GM21447 (cell line): ENCODE measurements at regions not wholly inside any gene's neighbourhood (a gene's known extent, or its start where the extent isn't known, plus 50 kb on each side); places are given as distances from the start of the nearest gene placed in this dataset.

Experiments used
- ATAC-seq: cut with Tn5 transposase; IDR thresholded peaks from one replicate; pipeline ENCODE4 v1.9.1; 2021; ENCODE audit not compliant: unreplicated experiment

DNA sequence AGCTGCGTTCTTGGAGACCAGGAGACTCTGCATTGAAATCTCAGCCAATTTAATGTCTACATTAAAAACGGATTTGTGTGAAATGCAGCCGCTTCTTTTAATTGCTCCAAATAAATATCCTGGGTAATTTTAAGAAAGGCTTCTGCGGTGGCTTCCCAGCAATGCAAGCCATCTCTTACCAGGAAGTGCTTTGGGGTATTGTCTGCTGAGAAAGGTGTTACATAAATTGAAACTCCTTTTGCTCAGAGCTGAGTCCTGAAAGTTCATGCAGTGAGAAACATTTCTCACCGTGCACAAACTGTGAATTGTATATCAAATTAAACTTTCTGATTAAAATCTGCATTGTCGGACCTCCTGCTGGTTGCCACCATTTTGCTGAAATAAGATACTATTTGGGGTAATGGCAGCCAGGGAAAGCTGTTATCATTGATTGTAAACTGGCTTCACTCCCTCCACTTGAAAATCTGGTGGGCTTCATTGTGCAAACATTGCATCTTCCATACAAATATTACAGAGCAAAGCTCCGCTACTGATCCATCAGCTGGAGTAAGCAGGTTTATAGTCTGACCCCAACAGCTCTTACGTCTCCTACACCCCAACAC lies 59.5 kb downstream of the ZIC5 start:
- ATAC-seq: no peak

DNA sequence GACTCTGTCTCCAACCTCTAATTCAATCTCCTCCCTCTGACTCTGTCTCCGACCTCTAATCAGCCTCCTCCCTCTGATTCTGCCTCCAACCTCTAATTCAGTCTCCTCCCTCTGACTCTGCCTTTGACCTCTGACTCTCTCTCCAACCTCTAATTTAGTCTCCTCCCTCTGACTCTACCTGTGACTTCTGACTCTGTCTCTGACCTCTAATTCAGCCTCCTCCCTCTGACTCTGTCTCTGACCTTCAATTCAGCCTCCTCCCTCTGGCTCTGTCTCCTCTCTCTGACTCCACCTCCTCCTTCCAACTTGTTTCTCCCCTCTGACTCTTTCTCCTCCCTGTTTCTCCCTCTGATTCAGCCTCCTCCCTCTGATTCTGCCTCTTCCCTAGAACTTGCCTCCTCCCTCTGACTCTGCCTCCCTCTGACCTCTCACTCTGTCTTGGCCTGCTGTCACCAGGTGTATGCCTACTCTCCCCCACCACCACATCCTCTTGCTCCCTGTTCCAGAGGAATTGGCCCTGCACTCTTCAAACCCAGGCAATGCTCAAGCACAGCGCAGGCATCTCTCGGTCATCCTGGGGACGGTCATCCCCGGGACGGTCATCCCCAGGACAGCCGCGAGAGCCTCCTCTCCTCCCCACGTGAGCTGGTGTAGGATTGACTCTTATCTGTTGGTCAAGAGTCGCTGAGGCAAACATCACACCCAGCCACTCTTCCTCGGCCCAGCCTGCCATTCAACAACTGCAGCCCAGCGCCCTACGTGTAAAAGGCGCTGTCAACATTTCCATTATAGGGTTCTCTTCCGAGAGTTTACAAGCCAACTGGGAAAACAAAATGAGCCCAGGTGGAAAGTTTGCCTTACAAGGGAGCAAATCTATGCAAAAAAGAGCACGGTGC lies 60.2 kb downstream of the ZIC5 start:
- ATAC-seq: no peak

DNA sequence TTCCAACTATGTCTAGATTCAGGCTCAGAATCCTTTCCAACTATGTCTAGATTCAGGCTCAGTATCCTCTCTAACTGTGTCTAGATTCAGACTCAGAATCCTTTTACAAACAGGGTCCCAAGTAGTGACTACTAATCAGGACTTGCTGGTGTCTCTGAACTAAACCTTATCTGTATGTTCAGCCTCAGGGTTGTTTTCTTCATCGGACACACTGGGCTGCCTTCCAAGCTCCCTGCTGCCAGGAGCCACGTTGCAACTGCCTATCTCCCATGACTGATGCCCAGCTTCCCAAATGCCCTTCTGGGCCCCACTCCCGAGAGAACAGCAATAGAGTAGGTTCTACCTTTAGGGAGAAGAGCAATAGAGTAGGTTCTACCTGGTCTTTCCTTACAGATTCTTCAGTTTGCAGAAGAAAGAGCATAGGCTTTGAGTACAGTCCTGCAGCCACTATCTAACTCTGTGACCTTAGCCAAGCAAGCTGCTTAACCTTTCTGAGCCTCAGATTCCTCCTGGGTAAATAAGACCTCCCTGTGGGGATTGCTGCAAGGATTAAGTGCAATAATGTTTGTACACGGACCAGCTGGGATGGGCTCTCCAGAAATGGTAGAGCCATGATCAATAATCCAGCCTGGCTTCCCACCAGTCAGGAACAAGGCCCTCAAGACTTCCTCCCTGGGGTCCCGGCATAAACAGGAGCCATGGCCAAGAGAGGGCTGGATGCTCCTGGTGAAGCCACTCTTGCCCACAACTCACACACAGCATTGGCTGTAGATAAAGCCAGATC lies 61.5 kb downstream of the ZIC5 start:
- ATAC-seq: no peak

DNA sequence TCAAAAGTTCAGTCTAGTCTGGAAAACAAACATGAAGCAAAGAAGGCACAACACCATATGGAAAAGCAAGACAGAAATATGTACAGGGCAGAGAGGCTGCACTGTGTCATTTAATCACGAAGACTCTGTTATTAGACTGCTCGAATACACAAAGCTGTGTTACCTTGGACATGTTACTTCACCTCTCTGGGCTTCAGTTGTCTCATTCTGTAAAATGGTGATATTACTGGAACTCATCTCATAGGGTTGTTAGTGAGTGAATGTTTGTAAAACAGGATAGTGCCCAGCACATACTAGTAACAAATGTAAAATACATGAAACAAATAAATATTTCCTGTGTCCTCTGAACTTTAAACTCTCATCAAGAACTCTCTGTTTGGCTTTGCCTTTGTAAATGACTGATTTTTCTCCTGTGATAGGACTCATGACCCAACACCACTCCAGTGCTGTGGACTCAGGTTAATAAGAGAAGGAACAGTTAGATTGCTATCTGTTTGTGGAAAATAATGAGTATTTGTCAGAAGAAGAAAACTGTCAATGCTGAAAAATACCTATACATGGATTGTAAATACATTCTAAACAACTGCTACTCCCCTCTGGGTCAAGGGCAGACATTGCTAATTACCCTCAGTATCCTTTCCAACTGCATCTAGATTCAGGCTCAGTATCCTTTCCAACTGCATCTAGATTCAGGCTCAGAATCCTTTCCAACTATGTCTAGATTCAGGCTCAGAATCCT lies 62.3 kb downstream of the ZIC5 start:
- ATAC-seq: no peak

DNA sequence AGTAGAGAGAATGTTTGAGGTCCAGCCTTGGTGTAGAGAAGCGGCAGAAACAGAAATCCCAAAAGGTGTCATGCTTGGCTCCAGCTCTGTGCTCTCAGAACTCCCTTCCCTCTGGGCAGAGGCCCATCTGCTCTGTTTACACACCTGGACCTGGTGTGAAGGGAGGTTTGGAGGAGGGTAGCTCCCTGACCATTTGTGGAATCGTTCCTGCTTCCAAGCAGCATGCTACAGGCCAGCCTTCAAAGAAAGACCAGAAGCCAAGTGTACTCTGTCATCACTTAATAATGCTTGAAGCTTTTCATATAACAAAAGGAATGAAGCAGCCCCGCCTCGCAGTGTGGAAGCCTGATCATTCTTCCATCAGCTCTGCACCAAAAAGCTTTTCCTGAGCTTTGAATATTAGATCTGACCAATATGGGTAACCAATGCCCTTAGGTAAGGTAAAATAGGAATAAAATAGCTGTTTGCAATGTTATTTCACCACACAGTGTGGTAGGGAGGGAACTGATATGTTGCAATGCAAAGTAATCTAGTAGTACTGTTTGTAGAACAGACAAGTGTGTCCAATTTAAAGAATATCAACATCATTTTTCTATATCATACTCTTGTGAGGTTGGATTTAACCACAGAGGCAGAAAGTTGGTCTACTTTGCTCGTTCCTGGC lies 63.3 kb downstream of the ZIC5 start:
- no peak for ATAC-seq

DNA sequence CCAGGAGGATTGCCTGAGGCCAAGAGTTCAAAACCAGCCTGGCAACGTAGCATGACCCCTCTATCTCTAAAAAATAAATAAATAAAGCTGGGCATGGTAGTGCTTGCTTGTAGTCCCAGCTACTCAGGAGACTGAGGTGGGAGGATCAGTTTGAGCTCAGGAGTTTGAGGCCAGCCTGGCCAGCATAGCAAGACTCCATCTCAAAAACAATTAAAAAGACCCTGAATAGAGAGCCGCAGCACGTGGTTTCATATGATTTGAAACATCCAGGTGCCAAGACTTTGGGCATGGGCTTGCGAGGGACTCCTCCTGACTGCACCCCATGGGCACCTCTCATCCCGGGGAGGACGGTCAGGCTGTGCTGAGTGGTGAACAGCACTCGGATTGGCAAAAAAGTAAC lies 63.9 kb downstream of the ZIC5 start:
- ATAC-seq: no peak

DNA sequence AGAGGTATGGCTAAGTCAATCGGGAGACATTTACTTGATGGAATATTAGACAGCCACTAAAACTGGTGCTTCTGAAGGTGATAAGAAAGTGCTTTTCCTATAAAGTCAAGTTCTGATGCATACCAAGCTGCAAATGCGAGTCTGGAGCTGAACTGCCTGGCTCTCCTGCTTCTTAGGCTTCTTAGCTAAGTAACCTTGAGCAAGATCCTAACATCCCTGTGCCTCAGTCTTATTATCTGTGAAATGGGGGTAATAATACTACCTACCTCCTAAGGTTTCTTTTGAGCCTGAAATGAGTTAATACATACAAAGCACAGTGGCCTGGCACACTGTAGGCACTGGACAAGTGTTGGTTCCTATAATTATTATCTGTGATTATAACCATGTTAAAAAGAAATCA lies 64.5 kb downstream of the ZIC5 start:
- ATAC-seq: no peak

DNA sequence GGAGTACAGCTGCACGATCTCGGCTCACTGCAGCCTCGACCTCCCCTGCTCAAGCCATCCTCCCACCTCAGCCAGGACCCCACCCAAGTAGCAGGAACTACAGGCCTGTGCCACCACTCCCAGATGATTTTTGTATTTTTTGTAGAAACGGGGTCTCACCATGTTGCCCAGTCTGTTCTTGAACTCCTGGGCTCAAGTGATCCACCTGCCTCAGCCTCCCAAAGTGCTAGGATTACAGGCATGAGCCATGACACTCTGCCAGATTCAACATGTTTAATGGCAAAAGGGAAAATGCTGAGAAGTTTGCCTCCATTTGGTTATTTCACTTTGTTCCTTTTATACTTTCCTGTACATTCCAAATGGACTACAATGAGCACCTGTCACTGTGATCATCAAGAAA lies 65.8 kb downstream of the ZIC5 start:
- ATAC-seq: no peak

DNA sequence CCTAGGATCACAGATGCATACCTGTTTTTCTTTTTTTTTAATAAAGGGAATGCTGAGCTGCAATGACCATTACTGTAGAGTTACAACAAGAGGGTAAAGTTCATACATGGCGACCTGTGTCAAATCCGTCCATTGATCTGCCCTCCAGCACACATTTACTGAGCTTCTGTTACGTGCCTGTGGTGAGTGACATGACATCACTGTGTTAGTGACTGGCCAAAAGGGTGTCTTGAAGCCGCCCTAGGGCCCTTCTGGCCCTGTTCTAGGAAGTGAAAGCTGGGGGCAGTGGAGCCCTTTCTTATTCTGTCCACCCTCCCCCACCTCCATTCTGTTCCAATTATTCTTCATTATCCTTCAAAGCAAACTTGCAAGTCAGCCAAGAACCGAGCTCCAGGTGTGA lies 66.3 kb downstream of the ZIC5 start:
- ATAC-seq: no peak

DNA sequence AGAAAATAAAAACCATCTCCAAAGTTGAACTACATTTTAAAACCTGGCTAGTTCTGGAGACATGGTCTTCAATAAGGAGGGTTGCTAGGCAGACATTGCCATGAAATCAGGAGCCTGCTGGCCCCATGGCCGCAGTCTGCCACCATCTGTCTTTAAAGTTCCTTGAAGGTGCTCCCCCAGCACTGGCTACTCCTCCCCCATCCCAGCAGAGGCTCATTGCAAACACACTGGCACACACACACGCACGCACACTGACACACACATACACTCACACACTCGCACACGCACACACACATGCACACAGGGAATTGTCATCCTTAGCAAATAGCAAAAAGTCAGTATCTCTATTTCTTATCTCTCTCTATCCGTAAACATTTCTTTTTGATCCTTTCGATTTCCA lies 68.4 kb downstream of the ZIC5 start:
- ATAC-seq: no peak

DNA sequence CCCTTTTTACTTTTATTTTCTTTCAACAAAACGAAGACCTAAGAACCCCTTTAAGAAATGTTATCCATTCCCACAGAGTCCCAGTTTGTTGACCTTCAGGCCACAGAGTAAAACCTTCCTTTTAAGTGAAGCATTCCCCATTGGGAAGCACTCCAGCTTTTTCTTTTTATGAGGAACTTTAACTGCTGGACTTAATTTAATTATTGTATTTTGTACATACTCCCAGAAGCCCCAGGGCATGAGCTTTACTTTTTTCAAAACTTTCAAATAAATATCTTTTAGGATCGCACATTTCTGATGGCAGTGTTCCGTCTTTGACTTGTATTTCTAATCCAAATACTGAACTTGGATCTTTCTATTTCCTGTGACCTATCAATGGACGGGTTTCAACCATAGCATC lies 68.9 kb downstream of the ZIC5 start:
- ATAC-seq: no peak

DNA sequence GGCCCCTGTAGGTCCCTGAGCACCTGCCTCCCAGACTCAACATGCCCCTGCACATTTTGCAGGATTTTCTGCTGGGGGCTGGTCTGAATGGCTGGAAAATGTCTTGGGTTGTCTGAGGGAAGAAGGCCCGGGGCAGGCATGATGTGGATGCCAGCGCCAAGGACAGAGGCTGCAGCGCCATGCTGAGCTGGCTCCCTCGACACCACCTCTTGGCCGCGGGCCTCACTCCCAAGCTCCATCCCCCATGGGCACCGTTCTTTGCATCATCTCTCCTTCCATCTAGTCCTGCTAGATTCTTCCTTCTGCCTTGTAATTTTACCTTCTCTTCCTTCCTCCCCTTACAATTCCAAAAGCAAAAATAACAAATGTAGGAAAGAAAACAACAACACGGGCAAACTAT lies 70.6 kb downstream of the ZIC5 start:
- no peak for ATAC-seq

DNA sequence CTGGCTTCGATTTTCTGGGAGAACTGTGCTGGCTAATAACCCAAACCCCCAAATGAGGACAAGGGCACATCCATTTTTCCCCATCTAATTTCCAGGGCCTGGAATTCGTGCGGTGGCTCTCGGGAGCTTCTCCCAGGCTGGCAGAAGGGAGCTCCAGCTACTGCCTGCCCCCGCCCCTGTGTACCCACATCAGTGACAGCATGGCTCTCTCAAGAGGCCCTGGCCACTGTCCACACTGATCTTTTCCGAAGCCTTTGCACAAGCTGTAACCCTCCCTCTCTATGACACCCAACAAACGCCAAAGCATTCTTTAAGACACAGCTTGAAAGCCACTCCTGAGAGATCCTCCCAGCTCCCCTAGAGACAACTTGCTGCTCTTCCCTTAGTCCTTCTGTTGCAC lies 73.1 kb downstream of the ZIC5 start:
- ATAC-seq: no peak

DNA sequence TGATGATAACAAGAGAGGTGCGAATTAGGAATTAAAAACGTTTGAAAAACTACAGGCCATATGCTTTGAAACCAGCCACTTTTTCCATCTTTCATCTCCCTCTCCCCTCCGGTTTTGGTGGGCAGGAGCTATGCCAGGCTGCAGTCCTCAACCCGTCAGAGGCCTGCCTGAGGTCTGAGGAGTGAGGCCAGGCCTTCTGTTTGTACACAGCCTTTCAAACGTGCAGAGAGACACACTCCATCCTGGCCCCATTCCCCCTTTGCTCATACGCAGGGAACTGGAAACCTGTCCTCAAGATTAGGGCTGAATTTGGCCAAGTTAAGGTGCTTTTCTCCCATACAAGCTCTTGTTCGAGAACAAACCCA lies 74.5 kb downstream of the ZIC5 start:
- ATAC-seq: no peak

DNA sequence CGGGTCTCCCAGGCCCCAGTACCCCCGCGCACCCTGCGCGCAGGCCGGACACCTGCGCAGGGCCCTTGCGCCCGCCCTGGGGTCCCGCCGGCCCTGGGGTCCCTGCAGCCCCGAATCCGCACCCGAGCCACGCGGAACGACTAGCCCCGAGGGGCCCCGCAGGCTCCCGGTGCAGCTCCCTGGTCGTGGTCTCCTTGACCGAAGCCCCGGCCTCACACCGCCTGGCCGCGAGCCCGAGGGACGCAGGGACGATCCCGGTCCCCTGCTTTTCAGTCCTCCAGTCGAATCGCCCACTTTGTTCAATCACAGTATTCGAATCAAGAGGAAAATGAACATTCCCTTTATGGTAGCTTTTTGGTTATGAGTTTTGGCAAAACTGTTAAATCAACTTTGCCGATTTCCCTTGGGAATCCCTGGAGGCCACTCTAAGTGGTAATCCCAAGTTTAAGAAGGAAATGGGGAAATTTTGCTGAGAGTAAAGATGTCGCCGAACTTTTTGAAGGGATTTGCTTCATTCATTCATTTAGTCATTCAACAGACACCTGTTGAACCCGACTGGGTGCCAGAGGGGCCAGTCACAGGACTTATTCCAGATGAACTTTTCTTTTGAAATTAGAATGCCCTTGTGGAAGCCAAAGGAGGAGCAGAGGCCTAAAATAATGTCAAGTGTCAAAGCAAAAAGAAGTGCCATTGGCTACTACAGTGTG lies 75.0 kb downstream of the ZIC5 start:
- no peak for ATAC-seq

DNA sequence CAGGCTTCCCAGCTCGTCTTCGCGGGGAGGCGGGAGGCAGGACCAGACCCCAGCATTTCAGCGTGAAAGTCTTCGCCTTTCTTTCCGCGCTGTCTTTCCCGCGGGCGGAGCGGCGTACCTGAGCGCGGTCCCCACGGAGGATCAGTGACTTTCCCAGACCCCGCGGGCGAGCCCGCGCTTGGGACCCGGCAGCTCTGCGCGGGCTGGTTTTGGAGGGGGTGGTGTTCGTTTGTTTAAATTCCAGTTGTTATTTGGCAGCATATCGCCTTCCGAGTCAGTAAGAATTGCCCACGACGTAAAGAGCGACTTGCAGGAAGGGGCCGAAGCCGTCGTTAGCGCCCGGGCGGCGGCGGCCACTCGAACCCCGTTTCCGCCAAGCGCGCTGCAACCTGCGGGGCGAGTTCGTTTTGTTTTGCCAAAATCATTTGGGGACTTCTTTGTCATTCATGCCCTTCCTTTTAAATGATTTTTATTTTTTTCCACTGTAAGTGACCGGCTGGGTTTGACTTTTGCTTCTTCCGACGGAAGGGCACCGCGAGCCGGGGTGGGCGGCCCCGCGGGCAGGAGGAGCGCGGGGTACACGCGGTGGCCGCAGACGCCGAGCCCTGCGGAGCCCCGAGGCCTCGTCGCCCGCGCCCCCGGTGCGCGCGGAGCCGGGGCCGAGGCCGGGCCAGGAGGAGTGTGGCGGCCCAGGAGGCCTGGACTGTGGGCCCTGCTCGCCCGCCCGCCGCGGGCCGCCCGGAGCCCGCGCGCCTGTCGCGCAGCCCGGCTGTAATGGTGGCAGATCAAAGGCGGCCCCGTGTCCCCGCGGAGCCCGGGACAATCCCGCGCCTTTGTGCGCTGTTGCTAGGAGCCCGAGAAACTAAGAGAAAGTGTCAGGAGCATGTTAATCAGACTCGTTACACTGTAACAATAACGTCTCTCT lies 75.9 kb downstream of the ZIC5 start:
- no peak for ATAC-seq

DNA sequence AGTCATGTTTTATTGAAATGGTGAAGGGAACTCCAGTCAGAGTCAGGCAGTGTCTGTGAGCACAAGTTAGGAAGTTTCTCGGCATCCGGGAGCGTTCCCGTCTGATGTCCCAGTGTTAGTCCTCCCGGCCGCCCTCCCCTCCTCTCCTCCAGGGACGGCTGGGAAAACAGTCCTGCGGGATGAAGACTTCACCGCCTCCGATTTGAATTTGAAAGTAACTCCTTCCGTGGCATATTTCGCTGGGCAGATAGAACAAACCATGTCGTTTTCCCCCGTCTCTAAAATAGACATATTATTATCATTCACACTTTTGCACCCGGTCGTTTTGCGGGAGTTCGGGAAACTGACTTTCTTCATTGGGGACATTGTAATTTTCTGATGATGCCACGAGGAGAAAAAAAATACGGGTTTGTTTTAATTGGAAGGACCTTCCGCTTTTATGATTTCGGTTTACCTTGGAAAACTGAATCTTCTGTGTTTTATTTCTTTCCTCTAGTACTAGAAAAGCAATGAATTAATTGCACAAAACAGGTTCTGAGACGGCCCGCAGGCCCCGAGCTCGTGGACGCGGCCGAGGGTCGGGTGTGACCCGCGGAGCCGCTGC lies 76.6 kb downstream of the ZIC5 start:
- ATAC-seq: no peak

DNA sequence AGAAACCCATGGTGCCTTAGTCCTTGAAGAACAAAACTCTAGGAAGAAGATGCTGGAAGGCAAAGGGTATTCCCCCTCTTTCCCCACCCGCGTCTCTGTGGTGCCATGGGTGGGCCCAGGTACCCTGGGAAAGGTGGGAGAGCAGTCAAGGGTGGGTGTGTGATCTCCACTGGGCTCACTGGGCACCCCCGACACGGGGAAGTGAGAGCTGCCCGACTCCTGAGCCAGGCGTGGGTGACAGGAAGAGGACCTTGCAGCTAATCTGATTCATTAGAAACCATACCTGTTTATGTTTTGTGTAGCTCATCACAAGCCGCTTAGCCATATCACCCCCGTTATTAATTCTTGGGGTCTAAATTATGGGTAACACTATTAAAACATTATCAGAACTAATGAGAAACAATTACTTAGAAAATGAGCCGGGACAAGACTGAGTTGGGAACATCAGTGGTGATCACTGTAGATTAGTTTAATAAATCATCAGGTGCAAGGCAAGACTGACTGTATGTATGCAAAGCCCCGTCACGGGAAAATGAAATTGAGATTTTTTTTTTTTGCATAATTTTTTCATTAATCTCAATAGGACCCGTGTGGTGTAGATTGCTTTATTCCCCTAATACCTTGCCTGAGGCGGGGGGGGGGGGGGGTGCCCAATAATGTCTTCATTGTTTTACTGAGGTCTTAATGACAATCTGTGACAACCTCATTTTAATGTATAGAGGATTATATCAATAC lies 77.3 kb downstream of the ZIC5 start:
- ATAC-seq: no peak
